Mesothelial cell of epicardium (in vitro differentiated cells): ENCODE measurements at regions not wholly inside any gene's neighbourhood (a gene's known extent, or its start where the extent isn't known, plus 50 kb on each side); places are given as distances from the start of the nearest gene placed in this dataset.

Experiments
- DNase-seq, 2 experiments: peaks; one replicate each; pipeline ENCODE4 v3.0.0; 2021; ENCODE audit warnings: low spot score in 2 of 2; ENCODE audit not compliant: unreplicated experiment in 2 of 2
- H3K27ac Mint-ChIP-seq: 2 replicates; pipeline ENCODE4 v1.8.0; 2021; ENCODE audit warnings: mixed read lengths
- H3K27me3 Mint-ChIP-seq: 2 replicates; pipeline ENCODE4 v1.8.0; 2021; ENCODE audit warnings: low read depth, mixed read lengths
- H3K36me3 Mint-ChIP-seq: 2 replicates; pipeline ENCODE4 v1.8.0; 2021; ENCODE audit warnings: mixed read lengths
- H3K4me1 Mint-ChIP-seq: 2 replicates; pipeline ENCODE4 v1.8.0; 2021; ENCODE audit warnings: mixed read lengths
- H3K4me3 Mint-ChIP-seq: 2 replicates; pipeline ENCODE4 v1.8.0; 2021; ENCODE audit warnings: mild to moderate bottlenecking, moderate library complexity, mixed read lengths
- H3K9me3 Mint-ChIP-seq: 2 replicates; pipeline ENCODE4 v1.8.0; 2021; ENCODE audit warnings: mixed read lengths
- TF ChIP-seq, protein P1 (sequence below): fragments of 200-600 bp; sonication (generic); IDR thresholded peaks from one replicate; pipeline ENCODE4 v1.5.0; 2021; ENCODE audit warnings: antibody characterized with exemption; ENCODE audit not compliant: unreplicated experiment

DNA sequence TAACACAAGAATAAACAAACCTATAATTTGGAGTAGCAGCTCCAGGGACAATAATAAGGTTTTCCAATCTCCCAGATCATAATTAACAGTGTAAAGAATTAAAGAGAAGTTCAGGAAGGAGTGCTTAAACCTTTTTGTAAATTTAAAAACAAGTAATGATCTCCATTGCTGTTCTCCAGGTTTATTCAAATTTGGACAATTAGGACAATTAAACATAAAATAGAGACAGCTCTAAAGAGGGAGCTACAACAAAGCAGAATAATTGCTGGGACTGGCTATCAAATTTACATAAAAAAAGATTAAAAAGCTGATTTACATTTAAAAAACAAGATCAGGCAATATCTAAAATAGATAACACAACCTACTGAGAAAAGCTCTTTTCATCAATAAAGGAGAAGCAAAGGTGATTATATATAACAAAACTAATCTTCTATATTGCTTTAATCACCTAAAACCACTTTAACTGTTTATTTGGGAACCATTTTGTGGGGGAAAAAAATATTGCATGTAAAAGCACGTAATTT, 80.1 kb upstream of the CREB1 start:
- TF ChIP-seq, protein P1, sequence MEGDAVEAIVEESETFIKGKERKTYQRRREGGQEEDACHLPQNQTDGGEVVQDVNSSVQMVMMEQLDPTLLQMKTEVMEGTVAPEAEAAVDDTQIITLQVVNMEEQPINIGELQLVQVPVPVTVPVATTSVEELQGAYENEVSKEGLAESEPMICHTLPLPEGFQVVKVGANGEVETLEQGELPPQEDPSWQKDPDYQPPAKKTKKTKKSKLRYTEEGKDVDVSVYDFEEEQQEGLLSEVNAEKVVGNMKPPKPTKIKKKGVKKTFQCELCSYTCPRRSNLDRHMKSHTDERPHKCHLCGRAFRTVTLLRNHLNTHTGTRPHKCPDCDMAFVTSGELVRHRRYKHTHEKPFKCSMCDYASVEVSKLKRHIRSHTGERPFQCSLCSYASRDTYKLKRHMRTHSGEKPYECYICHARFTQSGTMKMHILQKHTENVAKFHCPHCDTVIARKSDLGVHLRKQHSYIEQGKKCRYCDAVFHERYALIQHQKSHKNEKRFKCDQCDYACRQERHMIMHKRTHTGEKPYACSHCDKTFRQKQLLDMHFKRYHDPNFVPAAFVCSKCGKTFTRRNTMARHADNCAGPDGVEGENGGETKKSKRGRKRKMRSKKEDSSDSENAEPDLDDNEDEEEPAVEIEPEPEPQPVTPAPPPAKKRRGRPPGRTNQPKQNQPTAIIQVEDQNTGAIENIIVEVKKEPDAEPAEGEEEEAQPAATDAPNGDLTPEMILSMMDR, result no peak
- Mint-ChIP-seq H3K27me3 (no peaks in the 10 kb centered on the region), H3K4me3 (no peak overlapping the region), H3K27ac (no peak overlapping the region), H3K4me1 (no peaks in the 10 kb centered on the region), H3K9me3 (peaks cover 5% of the 10 kb centered on the region), H3K36me3 (no peaks in the 10 kb centered on the region)
- no peak for DNase-seq

DNA sequence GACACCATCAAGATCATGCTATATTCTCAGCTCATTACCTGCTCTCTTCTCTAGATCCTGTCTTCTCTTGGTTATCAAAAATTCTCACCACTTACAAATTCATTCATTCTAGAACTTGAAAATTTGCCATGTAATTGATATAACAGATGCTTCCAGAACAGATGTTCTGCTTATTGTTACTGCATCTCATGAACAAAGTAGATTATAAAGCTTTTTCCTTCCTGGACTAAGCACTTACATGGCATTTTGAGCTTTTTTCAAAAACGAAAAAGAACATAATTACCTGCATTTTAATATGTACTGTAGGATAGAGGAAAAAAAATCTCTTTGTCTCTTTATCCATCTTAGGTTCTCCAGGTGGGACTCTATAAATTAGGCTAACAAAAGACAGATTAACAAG, 79.6 kb upstream of the CREB1 start:
- peaks cover 5% of the 10 kb centered on the region for H3K9me3 Mint-ChIP-seq
- no peaks in the 10 kb centered on the region for H3K36me3 Mint-ChIP-seq
- DNase-seq, result no peak
- H3K27me3 Mint-ChIP-seq, result no peaks in the 10 kb centered on the region
- TF ChIP-seq, protein P1, result no peak
- no peak overlapping the region for H3K4me3 Mint-ChIP-seq
- no peaks in the 10 kb centered on the region for H3K4me1 Mint-ChIP-seq
- H3K27ac Mint-ChIP-seq, result no peak overlapping the region

DNA sequence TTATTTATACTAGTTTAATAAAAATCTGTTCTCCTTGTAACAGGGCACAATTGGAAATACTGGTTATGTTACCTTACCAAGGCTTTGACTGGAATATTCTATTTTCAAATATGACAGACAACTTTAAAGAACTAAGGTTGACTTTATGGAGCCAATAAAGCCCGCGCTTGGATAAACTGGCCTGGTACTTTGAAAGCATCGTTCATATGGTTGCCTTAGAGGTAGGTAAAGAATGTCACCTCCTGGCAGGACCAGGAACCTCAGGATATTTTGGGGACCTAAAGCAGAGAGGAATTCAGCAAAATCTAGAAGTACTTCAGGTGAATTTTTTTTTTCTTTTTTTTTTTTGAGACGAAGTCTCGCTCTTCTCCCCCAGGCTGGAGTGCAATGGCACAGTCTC, 71.2 kb upstream of the CREB1 start:
- peaks cover under 1% of the 10 kb centered on the region for H3K9me3 Mint-ChIP-seq
- H3K36me3 Mint-ChIP-seq, result no peaks in the 10 kb centered on the region
- DNase-seq, result no peak
- no peaks in the 10 kb centered on the region for H3K27me3 Mint-ChIP-seq
- no peak overlapping the region for H3K27ac Mint-ChIP-seq
- TF ChIP-seq, protein P1, result no peak
- H3K4me3 Mint-ChIP-seq, result no peak overlapping the region
- no peaks in the 10 kb centered on the region for H3K4me1 Mint-ChIP-seq

DNA sequence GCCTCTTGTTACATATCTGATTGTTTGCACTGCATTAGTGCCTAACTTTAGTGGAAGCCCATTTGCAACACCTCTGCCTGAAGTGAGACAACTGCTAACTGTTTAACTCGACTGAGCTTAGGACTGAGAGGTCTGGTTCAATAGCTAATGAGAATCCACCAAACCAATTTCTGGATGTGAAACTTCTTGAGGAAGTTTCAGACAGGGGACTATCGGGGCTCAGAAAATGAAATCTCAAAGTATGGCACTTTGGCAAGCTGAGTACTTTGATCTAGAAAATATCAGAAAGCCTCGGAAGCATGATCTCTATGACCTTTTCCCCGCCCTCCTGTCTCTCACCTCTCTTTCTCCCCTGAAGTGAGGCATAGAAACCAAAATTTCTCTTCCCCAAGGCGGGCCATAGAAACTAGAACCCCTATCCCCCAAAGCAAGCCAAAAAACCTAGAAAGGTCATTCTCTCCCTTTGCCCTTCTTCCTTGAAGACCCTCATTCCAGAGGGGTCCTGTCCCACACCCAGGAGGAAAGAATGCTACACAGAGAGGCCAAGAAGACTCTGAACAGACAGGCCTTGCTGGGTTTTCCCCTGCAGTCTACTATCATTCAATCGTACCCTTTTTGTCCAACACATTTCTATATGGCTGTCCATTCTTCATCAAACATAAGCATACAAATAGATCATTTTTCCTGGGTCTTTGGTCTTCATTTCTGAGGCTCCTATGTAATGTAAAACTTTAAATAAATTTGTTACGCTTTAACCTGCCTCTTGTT, 69.6 kb upstream of the CREB1 start:
- Mint-ChIP-seq H3K36me3 (no peaks in the 10 kb centered on the region), H3K4me1 (no peaks in the 10 kb centered on the region), H3K9me3 (no peaks in the 10 kb centered on the region), H3K27ac (no peak overlapping the region), H3K4me3 (no peak overlapping the region), H3K27me3 (no peaks in the 10 kb centered on the region)
- no peak for DNase-seq
- TF ChIP-seq, protein P1, result no peak

DNA sequence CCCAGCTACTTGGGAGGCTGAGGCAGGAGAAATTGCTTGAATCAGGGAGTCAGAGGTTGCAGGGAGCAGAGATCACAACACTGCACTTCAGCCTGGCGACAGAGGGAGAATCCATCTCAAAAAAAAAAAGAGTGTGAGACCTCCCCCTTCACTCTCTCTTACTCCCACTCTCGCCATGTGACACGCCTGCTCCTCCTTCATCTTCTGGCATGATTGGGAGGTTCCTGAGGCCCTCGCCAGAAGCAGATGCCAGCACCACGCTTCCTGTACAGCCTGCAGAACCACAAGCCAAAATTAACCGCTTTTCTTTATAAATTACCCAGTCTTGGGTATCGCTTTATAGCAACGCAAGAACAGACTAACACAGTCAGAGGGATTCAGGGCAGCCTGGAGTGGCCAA, 66.3 kb upstream of the CREB1 start:
- H3K27me3 Mint-ChIP-seq, result no peaks in the 10 kb centered on the region
- no peak overlapping the region for H3K27ac Mint-ChIP-seq
- H3K9me3 Mint-ChIP-seq, result no peaks in the 10 kb centered on the region
- TF ChIP-seq, protein P1, result no peak
- no peak for DNase-seq
- no peak overlapping the region for H3K4me3 Mint-ChIP-seq
- no peaks in the 10 kb centered on the region for H3K4me1 Mint-ChIP-seq
- H3K36me3 Mint-ChIP-seq, result no peaks in the 10 kb centered on the region

DNA sequence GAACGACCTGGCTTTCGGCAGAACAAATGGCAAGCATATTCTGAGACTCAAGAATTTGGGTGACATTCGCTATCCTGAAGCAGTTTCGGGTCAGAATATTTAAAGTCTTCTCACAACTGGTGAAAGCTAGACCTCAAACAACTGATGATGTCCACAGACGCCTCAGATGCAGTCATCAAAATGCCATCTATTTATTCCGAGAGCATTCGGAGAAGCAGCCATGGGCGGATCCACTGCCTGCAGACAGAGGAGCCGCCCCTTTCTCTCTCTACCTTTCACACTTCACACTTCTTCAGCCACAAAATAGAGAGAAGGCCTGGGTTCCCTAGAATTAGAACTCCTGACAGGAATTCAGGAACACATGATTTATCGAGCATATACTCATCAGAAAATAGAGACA, 65.8 kb upstream of the CREB1 start:
- Mint-ChIP-seq H3K27ac (no peak overlapping the region), H3K9me3 (no peaks in the 10 kb centered on the region), H3K4me1 (no peaks in the 10 kb centered on the region), H3K27me3 (no peaks in the 10 kb centered on the region), H3K4me3 (no peak overlapping the region), H3K36me3 (no peaks in the 10 kb centered on the region)
- no peak for DNase-seq
- TF ChIP-seq, protein P1, result no peak
